Thoracic aorta (tissue), 2 donors: ENCODE measurements at regions not wholly inside any gene's neighbourhood (a gene's known extent, or its start where the extent isn't known, plus 50 kb on each side); places are given as distances from the start of the nearest gene placed in this dataset.

Source experiments
- ATAC-seq: fragments of 150-250 bp; one replicate; pipeline ENCODE4 v1.8.0; 2017; ENCODE audit warnings: low read depth; ENCODE audit not compliant: insufficient number of reproducible peaks, low FRiP score
- DNase-seq: peaks from one replicate; pipeline ENCODE4 v3.0.0-alpha.2; 2020; ENCODE audit warnings: low spot score
- H3K27ac ChIP-seq, 2 donors: fragments of 200-600 bp; sonication (generic); 1 replicate in 1 of 2; 2 replicates in 1 of 2; pipeline ENCODE4 v1.5.1; 2016; ENCODE audit warnings: mild to moderate bottlenecking in 2 of 2, moderate library complexity in 2 of 2
- H3K27me3 ChIP-seq: fragments of 200-600 bp; sonication (generic); replicated peaks from 2 replicates; pipeline ENCODE4 v1.6.0; 2016; ENCODE audit warnings: mild to moderate bottlenecking; ENCODE audit not compliant: insufficient read depth
- H3K36me3 ChIP-seq: fragments of 200-600 bp; sonication (generic); one replicate; pipeline ENCODE4 v1.5.1; 2016
- H3K4me1 ChIP-seq, 2 donors: fragments of 200-600 bp; sonication (generic); 1 replicate in 1 of 2; 2 replicates in 1 of 2; pipeline versions ENCODE4 v1.5.1 to v1.6.0; 2016; ENCODE audit warnings: low read depth in 2 of 2, mild to moderate bottlenecking in 1 of 2; ENCODE audit not compliant: control insufficient read depth in 1 of 2
- H3K4me3 ChIP-seq: fragments of 200-600 bp; sonication (generic); 2 replicates; pipeline ENCODE4 v1.5.1; 2016; ENCODE audit warnings: mild to moderate bottlenecking
- H3K9me3 ChIP-seq: fragments of 200-600 bp; sonication (generic); 2 replicates; pipeline ENCODE4 v1.5.1; 2016
- TF ChIP-seq, protein P1 (sequence below): fragments of 200-600 bp; sonication (generic); IDR thresholded peaks from one replicate; pipeline ENCODE4 v1.5.1; 2019; ENCODE audit warnings: antibody characterized with exemption

DNA sequence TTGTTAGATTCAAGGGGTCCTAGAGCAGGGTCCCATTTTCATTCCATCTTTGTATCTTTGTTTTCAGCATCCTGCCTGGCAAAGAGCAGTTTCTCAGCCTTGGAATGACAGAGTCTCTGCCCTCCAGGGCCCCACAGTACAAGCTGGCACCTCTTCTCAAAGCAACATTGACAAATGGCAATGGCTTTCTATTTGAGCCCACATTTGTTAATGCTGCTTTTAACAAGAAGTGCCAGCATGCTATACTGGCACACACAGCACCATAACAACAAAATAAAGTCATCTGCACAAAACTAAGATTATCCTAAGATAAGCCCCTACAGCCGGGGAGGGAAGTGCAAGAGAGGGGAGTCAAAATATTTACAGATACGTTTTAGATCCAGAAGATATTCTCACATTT, 309.7 kb upstream of the C11orf87 start:
- ATAC-seq, result no peak

DNA sequence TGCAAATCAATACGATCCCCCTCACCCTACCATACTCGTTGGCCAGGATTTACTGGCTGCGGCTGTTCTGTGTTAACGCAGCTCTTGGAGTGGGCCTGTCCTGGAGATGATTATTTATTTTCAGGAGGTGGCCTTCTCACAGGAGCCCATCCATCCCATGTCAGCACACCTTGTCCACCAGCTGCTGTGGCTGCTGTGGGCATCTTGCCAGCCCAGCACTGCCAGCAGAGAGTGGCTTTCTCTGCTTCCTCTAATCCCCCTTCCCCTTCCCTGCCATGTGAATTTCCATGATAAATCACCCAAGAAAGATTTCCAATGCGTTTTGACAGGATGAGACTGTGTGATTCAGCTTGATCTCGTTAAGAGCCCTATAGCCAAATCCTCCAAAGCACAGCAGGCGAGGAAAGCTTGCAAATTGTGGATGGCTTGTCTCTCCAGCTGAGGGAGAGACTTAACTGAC, 309.1 kb upstream of the C11orf87 start:
- DNase-seq, result no peak
- H3K4me1 ChIP-seq, result peaks cover 0 to 10% of the 10 kb centered on the region in 2 donors
- no peaks in the 10 kb centered on the region for H3K27me3 ChIP-seq
- H3K4me3 ChIP-seq, result no peak overlapping the region
- H3K27ac ChIP-seq, result no peak overlapping the region
- no peaks in the 10 kb centered on the region for H3K9me3 ChIP-seq
- ATAC-seq, result no peak
- TF ChIP-seq, protein P1, sequence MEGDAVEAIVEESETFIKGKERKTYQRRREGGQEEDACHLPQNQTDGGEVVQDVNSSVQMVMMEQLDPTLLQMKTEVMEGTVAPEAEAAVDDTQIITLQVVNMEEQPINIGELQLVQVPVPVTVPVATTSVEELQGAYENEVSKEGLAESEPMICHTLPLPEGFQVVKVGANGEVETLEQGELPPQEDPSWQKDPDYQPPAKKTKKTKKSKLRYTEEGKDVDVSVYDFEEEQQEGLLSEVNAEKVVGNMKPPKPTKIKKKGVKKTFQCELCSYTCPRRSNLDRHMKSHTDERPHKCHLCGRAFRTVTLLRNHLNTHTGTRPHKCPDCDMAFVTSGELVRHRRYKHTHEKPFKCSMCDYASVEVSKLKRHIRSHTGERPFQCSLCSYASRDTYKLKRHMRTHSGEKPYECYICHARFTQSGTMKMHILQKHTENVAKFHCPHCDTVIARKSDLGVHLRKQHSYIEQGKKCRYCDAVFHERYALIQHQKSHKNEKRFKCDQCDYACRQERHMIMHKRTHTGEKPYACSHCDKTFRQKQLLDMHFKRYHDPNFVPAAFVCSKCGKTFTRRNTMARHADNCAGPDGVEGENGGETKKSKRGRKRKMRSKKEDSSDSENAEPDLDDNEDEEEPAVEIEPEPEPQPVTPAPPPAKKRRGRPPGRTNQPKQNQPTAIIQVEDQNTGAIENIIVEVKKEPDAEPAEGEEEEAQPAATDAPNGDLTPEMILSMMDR, result no peak
- no peaks in the 10 kb centered on the region for H3K36me3 ChIP-seq

More for the DNA sequence above, 309.7 kb upstream of the C11orf87 start:
- H3K4me3 ChIP-seq, result no peak overlapping the region
- no peaks in the 10 kb centered on the region for H3K36me3 ChIP-seq
- no peaks in the 10 kb centered on the region for H3K9me3 ChIP-seq
- H3K27me3 ChIP-seq, result no peaks in the 10 kb centered on the region
- peaks cover 0 to 10% of the 10 kb centered on the region in 2 donors for H3K4me1 ChIP-seq
- TF ChIP-seq, protein P1, result no peak
- DNase-seq, result no peak
- no peak overlapping the region for H3K27ac ChIP-seq

DNA sequence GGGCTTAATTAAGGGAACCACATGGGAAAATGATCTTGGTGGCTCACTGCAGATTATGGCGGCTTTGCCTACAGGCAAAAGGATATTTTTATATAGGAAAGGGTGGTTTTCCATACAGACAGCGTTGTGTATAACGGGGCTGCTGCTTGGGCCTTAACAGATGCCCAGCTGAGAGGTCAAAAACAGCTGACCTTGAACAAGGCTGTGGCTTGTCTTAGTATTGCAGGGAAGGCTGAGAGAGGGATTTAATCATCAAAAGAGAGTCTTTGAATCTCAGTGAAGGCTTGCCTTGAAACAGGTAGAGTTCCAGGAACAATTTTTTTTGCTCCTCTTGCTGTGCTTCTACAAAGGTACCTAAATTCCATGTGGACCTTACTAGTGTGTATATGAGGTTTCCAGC, 301.6 kb upstream of the C11orf87 start:
- Histone ChIP-seq H3K4me1 (peaks cover 8 to 18% of the 10 kb centered on the region in 2 donors), H3K9me3 (no peaks in the 10 kb centered on the region), H3K27me3 (no peaks in the 10 kb centered on the region), H3K27ac (no peak overlapping the region), H3K36me3 (no peaks in the 10 kb centered on the region), H3K4me3 (no peak overlapping the region)
- TF ChIP-seq, protein P1, result no peak
- no peak for DNase-seq
- ATAC-seq, result no peak

DNA sequence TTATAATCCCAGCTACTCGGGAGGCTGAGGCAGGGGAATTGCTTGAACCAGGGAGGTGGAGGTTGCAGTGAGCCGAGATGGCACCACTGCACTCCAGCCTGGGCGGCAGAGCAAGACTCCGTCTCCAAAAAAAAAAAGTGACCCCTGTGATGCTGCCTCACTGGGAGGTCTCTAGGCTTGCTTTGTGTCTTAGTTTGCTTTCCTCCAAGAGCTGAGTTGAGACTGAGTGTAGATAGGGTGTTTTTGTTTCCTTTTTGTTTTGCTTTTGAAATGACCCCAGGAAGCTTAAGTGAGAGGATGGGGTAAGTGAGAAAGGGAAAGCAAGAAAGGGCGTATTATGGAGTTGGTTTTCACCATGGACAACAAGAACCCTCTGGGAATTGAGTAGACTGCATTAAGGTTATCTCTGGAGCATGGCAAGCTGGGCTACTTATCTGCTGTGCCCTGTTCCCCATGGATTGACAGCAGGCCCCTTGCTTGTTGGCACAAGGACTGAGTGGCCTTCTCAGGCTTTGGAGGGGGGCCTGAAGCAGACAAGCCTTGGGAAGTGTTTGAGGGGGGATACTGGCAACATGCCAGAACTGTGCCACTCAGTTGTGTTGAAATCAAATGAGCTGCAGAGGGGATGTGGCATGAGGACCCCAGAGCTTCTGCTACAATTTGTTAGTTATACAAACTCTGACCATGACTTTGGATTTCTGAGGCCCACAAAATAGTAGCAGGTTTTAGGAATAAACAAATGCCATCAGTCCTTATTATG, 300.6 kb upstream of the C11orf87 start:
- H3K4me1 ChIP-seq, result peaks cover 8 to 18% of the 10 kb centered on the region in 2 donors
- H3K36me3 ChIP-seq, result no peaks in the 10 kb centered on the region
- TF ChIP-seq, protein P1, result no peak
- H3K9me3 ChIP-seq, result no peaks in the 10 kb centered on the region
- no peak for DNase-seq
- H3K27ac ChIP-seq, result no peak overlapping the region
- no peak overlapping the region for H3K4me3 ChIP-seq
- H3K27me3 ChIP-seq, result no peaks in the 10 kb centered on the region
- no peak for ATAC-seq

DNA sequence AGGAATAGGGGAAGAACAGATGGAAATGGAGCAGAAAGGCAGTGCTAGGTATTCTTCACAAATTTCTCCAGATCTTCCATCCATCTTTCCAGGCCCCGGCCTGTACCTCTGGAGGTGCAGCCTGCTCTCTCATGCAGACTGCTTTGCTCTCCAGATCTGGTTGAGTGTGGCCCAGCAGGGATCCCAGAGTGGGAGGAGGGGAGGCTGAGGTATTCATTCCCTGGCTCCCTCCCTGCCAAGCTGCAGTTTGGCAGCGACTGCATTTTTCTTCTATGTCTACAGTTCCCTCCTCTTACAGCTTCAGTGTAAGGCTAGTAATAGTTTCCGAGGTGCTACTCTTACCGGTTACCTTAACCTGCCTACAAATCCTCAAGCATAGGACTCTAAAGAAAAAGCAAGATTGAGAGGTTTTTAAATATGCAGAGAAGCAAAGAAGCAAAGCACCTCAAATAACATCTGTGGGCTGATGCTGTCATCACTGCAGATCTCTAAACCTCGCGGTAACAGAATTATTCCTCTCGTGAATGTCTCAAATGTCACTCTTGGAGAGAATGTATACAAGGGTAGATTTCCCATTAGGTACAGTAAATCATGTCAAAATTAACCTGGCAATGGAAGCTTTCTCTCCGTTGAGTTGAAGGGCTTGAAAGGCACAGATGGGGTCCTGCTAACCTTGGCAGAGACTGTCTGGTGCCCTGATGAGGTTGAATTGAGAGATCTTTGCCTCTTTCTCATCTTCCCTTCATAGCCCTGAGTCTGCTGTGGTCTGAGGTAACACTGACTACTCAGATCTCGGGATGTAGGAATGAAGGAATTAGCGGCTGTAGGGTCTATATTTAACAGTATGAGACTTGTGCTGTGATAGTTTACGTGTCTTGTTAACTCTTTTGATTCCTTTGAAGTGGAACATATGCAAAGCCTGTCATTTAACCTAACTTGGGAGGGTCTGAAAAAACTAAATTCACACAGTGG, 297.9 kb upstream of the C11orf87 start:
- Histone ChIP-seq H3K27ac (no peak overlapping the region), H3K4me1 (peaks cover 8 to 18% of the 10 kb centered on the region in 2 donors), H3K9me3 (no peaks in the 10 kb centered on the region), H3K4me3 (peak overlapping the region; percentile 47), H3K27me3 (no peaks in the 10 kb centered on the region), H3K36me3 (no peaks in the 10 kb centered on the region)
- DNase-seq (no peak), ATAC-seq (no peak)
- TF ChIP-seq, protein P1, result no peak
